HG03575 (cell line): ENCODE measurements at regions not wholly inside any gene's neighbourhood (a gene's known extent, or its start where the extent isn't known, plus 50 kb on each side); places are given as distances from the start of the nearest gene placed in this dataset.
"Not testable (repeated sequence)": the region's sequence is repeated elsewhere in the genome, so short reads cannot be mapped to it uniquely, and the experiment has no call there.

ENCODE experiments used
- ATAC-seq: cut with Tn5 transposase; IDR thresholded peaks from one replicate; pipeline ENCODE4 v1.9.1; 2021; ENCODE audit not compliant: unreplicated experiment, insufficient number of reproducible peaks, low FRiP score; ENCODE audit errors: extremely low read depth

- ATAC-seq = no peak
Measured at GRCh38 chr20:22529150-22530019, 55.0 kb downstream of the FOXA2 start.

DNA sequence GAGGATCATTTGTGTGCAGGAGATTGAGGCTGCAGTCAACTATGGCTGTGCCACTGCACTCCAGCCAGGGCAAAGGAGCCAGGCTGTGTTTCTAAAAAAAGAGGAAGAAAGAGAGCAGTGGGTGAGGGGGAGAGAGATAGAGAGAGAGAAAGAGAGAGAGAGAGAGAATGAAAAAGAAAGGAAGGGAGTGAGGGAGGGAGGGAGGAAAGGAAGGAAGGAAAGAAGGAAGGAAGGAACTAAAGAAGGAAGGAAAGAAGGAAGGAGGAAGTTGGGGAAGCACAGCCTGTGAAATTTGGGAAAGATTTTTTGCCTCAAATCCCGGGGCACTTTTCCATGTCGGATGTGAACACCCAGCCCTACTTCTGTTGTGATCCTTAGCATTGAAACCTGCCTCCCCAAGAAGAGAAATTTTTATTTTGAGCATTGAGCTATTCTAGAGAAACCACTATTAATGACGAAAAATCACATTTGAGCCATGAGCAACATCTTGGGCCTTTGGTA lies 57.8 kb downstream of the FOXA2 start:
- ATAC-seq = no peak

- ATAC-seq = no peak
Measured at GRCh38 chr20:22525821-22526220, 58.6 kb downstream of the FOXA2 start.

DNA sequence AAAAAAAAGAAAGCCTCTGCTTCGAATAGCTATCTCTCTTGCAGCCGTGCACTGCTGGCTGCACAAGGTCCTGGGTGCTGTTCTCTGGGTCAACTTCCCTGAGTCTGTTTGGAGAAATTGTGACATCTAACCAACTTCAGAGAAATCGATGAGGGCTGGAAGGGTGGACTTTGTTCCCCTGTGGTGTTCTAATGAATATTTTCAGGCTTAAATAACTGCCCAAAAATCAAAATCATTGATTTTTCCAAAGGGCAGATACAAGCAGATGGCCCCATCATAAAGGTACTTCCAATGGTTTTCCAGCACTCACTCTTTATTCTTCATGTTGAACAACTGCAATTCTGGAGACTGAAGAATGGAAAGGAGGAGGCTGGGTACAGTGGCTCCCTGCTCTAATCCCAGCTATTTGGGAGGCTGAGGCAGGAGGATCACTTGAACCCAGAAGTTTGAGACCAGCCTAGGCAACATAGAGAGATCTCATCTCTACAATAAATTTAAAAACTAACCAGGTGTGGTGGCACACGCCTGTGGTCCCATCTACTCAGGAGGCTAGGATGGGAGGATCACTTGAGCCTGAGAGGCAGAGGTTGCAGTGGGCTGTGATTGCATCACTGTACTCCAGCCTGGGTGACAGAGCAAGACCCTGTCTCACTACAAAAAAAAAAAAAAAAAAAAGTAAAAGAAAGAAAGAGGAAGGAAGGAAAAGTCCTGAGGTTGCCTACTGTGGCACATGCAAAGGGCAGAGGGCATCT lies 59.1 kb downstream of the FOXA2 start:
- ATAC-seq = no peak

- ATAC-seq = no peak
Measured at GRCh38 chr20:22524393-22525015, 59.9 kb downstream of the FOXA2 start.

DNA sequence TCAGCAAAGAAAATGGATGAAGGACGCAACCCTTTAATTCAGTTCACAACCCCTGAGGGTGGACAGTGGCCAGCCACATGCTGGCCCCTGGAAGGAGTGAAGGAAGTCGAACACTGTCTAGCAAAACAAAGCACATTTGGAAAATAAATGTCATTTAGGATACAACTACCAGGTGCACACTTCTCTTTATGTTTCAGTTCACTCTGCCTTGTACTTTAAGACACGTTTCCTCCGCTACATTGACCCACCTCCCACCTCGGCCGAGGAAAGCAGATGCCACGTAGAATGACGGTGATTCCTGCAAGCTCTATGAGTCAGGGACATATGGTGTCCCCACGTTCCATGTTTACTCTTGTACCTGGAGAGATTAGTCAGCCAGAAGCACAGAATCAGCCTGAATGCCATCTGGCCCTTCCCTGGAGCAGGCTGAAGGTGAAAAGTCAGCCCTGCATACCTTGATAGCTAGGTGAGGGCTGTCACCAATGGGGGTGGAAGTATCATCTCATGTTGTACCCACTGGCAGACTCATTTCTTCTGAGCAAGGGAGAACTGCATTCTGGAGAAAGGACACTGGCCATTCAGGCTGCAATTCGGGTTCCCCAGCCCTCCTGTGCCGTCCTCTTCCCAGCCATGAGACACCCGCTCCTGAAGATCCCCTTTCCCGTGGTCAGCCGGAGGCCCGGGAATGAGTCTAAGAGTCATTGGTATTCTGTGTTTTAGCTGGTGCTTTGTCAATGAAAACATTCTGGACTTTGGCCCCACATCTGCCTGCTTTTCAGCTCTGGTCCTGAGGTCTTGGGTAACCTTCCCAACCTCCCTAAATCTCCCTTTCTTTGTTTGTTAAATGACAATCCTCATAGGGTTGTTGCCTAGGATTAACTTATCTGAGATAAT lies 60.6 kb downstream of the FOXA2 start:
- ATAC-seq = no peak

DNA sequence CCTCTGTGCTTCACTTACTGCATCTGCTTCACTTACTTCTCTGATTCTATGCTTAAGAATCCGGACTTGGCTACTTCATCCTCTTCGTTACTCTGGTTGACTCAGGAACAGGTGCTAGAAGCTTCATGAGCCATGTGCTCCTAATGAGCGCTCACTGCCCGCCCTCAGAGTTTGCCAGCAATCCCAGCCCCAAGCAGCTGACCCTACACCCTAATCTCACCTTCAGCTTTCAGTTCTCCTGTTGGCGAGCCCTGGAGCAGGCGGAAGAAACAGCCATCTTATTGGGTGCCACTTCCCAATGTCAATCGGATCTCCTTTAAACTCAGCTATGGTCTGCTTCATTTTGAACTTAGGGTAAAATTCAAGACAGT lies 61.3 kb downstream of the FOXA2 start:
- ATAC-seq = no peak

- no peak for ATAC-seq
Measured at GRCh38 chr20:22522701-22523100, 61.7 kb downstream of the FOXA2 start.

- not testable (repeated sequence) for ATAC-seq
Measured at GRCh38 chr20:22521940-22522339, 62.4 kb downstream of the FOXA2 start.

DNA sequence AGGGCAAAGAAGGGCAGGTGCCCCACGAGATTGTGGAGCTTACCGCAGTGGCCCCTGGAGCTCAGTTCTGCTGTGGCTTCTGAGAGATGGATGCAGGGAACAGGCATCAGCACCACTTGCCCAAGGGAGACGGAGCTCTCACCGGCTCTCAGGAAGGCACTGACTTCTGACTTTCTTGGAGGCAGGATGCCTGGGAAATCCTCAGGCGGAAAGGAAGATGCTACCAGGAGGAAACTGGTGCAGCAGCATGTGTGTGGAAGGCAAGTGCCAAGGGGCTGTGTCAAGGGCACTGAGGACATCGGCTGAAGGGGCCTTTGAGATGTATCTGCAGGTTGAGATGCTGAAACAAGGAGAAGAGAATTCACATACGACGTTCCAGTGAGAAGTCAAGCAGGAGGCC lies 64.0 kb downstream of the FOXA2 start:
- ATAC-seq = no peak

DNA sequence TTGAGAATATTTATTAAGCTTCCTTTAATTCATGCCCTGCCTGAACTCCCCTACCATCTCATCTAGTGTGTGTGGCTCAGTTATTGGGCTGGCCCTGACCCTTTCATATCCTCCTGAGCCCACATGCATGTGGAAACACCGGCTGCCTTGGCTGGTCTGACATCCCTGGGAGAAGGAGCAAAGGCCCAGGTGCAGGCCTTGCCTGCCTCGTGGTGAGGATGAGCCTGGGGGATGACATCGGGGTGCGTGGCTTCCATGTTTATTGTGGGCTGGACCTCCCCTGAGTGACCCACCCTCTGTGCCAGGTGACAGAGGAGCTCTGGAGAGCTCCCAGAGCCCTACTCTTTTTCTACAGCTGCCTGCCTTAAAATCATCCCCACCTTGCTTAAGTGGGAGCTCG lies 69.1 kb downstream of the FOXA2 start:
- no peak for ATAC-seq

DNA sequence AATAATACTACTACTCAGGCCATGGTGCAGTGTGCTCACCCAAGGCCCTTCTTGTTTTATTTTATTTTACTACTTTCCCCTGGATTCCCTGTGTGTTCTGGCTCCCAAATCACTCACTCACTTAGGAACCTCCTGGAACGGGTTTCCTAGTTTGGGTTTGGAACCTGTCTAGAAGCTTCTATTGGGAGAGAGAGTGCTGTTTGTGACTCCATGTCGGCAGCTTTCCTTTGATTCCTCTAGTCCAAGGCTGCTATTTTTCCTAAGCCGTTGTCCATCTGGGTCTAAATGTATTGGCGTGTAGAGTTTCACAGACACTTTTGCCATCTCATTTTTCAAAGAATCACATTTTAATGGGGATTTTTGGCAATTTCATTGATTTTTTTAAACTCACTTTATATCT lies 70.8 kb downstream of the FOXA2 start:
- no peak for ATAC-seq

- ATAC-seq = no peak
Measured at GRCh38 chr20:22512911-22513489, 71.4 kb downstream of the FOXA2 start.

DNA sequence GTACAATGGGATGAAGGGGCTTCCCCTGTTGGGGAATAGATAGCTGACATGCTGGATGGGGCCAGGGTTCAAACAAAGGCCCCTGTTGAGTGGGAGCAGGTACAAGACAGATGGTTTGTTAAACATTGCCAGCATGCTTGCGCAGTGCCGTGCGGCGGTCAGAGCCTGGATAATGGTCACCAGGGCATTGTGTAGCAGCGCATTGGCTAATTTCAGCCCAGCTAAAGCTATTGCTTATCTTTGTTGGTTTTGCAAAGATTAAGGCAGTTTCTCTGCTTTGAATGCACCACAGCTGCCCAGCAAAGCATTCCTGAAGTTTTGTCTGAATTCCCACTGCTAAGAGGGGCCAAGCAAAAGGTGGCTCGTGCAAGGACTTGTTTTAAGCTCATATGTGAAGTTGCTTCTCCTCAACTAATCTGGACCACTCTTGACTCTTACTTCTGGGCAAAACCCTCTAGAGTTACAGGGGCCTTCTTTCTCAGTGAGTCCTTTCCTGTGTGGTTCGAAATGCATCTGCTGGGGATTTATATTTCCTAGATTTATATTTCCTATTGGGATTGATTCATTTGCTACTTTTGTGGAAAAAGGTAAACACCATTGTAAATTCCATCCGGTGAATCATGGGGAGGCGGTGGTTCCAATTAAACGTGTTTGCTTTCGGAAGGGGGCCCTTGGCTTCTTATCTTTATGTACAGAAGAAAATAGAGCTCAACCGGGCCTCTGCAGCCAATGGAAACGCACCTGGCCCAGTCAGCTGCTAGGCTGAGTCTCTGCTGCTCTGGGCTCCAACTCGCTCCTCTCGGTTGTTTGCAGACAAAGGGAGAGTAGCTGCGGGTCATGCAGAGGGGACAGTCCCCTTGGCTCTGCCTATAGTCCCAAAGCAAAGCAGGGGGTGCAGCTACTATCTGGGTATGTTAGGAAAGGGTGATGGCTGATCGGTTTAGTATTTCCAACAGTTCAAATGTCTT lies 72.1 kb downstream of the FOXA2 start:
- no peak for ATAC-seq

DNA sequence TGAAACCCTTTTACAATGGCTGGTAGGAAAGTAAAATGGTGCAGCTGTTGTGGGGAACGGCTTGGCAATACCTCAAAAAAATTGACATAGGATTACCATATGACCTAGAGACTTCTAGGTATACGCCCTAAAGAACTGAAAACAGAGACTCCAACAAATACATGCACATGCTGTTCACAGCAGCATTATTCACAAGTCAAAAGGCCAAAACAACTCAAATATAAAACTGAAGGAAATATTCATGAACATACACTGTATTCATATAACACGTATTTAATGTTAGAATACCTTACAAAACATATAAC lies 74.6 kb downstream of the FOXA2 start:
- no peak for ATAC-seq

GRCh38 chr20:22509090-22509842 lies 75.1 kb downstream of the FOXA2 start:
- no peak for ATAC-seq

DNA sequence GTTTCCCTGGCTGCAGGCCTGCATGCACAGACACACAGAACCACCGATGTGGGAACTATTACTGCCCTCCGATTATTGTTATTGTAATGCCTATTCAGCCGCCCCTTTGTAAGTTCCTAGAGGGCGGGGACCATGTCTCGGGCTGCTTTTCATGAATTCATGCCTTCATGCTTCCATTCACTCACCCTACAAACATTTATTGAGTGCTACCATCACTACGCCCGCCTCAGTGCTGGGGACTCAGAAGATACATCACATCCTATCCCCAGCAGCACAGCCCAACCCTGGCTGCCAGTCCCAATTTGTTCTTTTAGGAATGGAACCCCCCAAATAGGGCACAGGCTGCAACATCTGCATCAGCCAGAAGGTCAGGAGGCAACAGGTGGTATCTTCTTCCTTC lies 75.9 kb downstream of the FOXA2 start:
- ATAC-seq = no peak
